NCI-H1105 (cell line): ENCODE measurements at regions not wholly inside any gene's neighbourhood (a gene's known extent, or its start where the extent isn't known, plus 50 kb on each side); places are given as distances from the start of the nearest gene placed in this dataset.

Experiments used
- DNase-seq: peaks from one replicate; lab custom pipeline; 2025; lab: John Stamatoyannopoulos, UW

DNA sequence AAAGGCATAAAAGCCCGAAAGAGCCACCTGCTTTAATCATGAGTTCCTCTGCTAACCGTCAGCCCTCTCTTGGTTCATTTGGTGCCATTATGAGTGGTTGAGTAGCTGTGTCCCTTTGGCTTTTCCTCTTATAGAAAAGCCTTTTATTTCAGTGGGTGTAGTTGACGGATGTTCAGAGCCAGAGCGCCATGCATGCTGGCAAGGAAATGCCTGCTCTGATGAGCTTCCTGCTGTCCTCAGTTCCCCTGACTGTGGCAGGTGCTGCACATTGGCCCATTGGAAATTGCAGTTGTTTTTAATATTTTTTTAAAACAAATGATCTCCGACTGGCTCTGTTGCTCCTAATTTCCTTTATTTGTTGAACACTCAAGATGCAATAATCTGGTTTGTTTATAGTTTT is 77.3 kb upstream of the LIMCH1 start:
- DNase-seq: no peak

GRCh38 chr4:41461780-41462307 is 76.1 kb upstream of the LIMCH1 start:
- DNase-seq: no peak

DNA sequence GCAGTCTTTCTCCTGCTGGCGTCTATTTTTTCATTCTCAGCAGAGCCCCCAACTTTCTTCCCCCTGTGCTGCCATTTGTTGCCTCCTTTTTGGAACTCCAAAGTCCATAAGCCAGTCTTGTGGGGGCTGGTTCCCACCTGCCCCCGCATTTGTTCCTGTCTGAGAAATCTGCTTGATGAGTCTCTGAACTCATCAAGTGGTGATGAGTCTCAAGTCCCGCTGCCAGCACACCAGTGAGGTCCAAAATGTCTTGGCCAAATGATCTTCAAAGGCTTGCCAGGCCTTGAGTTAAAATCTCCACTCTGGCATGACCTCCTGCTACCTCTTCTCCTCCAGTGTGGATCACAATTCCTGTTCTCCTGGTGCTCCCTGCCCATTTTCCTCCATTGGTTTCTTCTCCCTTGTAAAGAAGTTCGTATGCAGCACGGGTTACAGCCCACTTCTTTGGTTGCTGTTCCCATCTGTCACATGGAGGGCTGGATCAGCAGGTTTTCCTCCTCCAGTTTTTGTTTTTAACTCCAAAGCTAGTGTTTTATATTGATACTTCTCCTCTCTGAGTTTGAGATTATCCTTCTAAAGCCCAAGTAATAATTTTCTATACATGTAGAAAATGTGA is 72.7 kb upstream of the LIMCH1 start:
- DNase-seq: no peak

GRCh38 chr4:41466249-41466648 is 71.7 kb upstream of the LIMCH1 start:
- no peak for DNase-seq

DNA sequence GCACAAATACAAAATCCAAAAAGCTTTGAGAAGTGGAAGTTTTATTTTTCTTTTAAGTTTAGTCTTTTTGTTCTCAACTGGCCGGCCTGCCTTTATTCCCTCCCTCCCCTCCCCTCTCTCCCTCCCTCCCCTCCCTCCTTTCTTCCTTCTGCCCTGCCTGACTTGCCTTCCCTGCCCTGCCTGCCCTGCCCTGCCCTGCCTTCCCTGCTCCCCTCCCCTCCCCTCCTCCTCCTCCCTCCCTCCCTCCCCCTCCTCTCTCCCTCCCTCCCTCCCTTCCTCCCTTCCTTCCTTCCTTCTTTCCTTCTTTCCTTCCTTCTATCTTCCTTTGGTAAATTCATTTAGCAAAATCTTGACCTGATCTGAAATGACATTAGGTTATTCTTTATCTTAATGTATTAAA is 69.8 kb upstream of the LIMCH1 start:
- DNase-seq: no peak

DNA sequence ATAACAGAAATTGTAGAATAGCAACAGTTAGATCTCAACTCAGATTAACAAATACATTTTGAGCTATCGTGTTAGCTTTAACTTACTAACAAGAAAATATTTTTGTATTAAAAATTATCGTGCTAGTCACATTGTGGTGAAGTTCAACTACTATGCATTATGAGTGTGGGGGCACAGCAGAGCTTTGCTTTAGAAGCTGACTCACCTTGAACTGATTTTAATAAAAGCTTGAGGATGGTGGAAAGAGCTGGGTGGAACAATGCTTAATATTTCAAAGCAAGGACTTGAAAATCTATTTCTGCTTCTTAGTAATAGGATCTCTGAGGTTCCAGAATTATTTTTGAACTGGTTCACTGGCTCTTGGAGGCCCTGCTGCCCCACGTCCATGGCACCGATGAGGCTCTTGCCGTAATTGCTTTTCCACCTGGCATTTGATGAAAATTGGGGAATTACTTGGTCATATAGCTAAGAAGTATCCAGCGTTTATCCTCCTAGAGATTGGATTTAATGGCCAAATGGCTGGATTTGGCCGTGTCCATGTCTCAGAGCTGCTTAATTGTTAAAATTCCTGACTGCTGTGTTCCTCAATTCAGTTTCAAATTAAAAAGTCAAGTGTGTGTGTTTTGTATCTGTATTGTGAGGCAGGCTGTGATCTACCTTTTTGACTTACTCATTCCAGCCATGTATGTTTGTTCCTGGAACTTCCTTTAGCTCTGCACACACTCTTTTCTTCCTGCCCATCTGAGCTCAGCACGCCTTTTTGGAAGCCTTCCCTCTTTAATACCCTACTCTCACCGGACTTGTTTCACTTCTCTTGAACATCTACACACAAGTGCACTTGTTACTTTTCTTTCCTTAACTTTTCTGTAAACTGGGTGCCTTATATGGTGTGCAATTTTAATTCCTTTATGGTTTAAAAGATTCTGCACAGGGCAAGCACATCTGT is 66.6 kb upstream of the LIMCH1 start:
- DNase-seq: no peak

- no peak for DNase-seq
Measured at GRCh38 chr4:41472081-41472480, 65.9 kb upstream of the LIMCH1 start.

GRCh38 chr4:41473176-41473575 is 64.8 kb upstream of the LIMCH1 start:
- no peak for DNase-seq

DNA sequence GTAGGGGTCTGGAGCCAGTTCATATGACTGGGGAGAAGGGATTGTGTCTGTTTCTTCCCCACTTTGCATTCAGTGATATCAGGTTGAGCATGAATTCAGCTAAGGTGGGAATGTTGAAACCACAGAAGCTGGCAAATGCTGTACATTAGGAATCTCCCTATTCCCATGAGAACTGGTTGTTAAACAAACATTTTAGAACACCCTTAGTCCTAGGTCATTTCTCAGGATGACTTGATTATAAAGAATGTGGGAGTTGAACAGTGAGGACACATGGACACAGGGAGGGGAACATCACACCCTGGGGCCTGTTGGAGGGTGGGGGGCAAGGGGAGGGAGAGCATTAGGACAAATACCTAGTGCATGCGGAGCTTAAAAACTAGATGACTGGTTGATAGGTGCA is 62.6 kb upstream of the LIMCH1 start:
- DNase-seq: no peak

- DNase-seq: no peak
Measured at GRCh38 chr4:41476310-41476885, 61.6 kb upstream of the LIMCH1 start.

DNA sequence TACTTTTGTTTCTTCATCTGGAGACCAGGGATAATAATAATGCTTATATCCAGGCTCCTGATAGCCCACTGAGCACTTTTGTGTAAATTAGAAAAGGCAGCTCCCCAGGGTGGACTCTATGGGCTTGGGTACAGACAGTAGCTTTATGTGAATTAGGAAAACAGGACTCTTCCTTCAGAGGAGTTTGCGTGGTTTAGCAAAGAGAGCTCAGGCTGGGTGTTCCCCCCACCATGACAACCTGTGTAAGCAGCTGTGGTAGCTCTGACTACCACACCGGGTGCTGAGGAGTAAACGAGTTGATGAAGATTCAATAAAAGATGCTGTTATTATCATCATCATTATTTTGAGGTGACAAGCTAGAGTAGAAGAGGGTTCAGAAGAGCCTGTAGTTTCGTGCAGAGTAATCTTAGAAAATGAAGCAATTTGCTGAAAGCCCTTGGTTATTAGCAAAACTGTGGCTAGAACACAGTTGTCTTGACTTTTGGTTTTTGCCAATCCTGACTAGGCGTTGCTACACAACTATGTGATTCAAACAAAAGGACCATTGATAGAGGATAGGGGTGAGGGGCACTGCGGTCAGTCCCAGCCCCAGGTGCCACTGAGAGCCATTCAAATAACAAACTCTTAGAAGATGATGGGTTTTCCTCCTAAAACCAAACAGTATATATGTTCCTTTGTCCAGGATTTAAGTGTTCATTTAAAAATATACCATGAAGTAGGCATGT is 60.6 kb upstream of the LIMCH1 start:
- no peak for DNase-seq

GRCh38 chr4:41478518-41478917 is 59.4 kb upstream of the LIMCH1 start:
- DNase-seq: no peak

DNA sequence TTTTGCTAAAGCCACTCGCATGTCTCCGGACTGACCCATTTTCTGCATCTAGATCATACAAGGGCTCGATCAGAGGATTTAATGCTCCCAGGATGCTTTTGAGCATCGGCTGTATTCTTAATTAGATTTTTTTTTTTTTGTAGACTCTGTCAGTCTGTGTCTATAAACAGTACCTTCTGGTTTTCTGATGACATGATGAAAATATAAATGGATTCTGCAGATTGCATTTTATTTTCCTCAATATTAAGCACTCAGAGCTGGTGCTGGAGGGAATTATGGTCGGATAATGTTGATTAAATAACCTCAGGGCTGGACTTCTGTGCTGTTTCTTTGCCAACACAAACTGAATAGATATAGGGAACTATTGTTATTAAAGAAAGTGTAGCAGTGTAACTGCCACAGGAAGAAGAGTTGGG is 57.1 kb upstream of the LIMCH1 start:
- DNase-seq: no peak

GRCh38 chr4:41483771-41484170 is 54.2 kb upstream of the LIMCH1 start:
- DNase-seq: no peak

DNA sequence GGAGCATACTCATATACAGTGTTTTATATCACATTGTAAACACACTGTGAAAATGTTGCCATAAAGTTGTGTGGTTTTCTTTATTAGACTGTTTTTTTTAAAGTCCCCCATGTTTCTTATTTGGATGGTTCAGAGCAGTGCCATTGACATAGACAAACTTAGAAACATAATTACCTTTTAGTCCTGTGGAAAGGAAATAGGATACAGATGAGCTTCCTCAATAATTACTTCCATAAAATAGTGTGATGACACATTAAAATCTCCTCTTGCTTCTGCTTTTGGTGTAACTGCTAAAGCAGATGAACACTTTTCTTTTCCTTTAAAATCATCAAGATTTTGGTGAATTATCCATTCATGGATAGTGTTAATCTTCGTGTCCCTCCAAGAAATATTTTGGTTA is 52.9 kb upstream of the LIMCH1 start:
- no peak for DNase-seq

DNA sequence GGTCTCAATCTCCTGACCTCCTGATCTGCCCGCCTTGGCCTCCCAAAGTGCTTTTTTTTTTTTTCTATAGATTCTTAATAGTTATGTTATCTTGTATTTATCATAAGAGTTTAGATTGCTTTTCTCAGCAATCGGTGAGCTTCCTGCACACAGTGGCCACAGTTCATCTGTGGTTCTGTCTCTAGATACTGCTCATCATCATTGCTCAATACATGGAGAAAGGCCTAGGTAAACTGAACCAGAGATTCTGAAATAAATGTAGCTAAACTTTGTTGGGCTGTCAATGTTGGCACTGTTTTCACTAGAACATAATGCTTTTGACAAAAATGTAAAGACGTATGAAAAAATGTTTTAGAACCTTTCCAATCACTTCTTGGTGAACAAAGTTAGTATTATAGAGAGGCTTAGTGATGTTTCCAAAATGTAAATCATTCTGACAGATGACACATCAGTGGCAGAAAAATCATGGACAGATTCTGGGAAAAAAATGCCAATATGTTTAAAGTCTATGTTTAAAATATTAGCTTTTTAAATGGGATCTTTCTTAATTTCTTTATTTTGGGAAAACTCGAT is 50.0 kb upstream of the LIMCH1 start:
- DNase-seq: no peak
